ENCODE measurements at regions not wholly inside any gene's neighbourhood (a gene's known extent, or its start where the extent isn't known, plus 50 kb on each side); places are given as distances from the start of the nearest gene placed in this dataset.

DNA sequence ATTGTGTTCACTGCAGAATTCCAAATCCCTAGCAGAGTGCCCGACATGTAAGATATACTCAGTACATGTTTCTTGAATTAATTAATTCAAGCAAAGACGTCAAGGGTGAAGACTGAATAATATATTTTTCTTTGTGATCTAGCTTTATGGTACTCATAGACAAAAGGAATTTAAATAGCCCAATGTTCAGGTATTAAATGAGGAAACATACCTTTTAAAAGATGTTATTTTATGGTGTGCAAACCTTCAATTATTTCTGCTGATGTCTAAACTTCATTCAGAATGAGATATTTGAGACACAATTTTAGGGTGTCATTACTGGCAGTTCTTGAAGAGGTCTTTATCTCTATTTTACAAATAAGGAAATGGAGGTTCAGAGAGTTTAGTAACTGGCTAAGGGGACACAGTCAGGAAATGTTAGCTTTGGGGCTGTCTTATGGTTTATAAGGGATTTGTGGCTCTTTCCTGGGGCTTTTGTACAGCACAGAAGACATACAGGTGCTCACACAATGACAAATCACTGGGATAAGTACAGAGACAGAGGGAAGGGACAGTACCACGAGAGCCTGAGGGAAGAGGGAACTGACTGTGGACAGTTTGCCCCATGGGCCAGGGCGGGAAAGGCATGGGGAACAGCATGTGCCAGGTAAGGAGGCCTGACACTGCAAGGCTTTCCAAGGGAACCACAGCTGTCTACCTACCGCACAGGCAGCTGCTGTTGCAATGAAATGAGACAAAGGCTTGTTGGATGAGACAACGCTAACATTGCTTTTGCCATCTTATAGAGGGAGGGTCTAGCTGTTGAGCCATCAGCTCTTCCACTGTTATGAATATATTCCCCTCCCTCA lies 155.3 kb downstream of the DDX1 start:
- Histone ChIP-seq H3K4me3 (ENCODE audit: insufficient read depth, low read depth, low read length) (no peak overlapping the region), H4K20me1 (ENCODE audit: insufficient read depth, low read length) (no peaks in the 10 kb centered on the region), H3K36me3 (ENCODE audit: insufficient read depth, low read length) (no peaks in the 10 kb centered on the region), H2AFZ (ENCODE audit: low read depth, low read length) (no peak overlapping the region), H3K27ac (ENCODE audit: low read depth, low read length) (no peak overlapping the region), H3K4me1 (ENCODE audit: insufficient read depth, low read length) (no peaks in the 10 kb centered on the region), H3K9me3 (ENCODE audit: insufficient read depth, low read depth, low read length) (no peaks in the 10 kb centered on the region), H3K4me2 (ENCODE audit: low read length) (no peak overlapping the region), H3K9ac (ENCODE audit: low read length) (no peak overlapping the region), H3K27me3 (ENCODE audit: insufficient read depth, low read length) (no peaks in the 10 kb centered on the region), H3K79me2 (ENCODE audit: insufficient read depth, low read length) (no peaks in the 10 kb centered on the region)
- H3K27me3 Mint-ChIP-seq (ENCODE audit: low read depth, unreplicated experiment), result peaks cover 4% of the 10 kb centered on the region
- no peak overlapping the region for H3K4me3 Mint-ChIP-seq (ENCODE audit: unreplicated experiment)
- peaks cover 28% of the 10 kb centered on the region for H3K4me1 Mint-ChIP-seq (ENCODE audit: low read depth, unreplicated experiment)
- DNase-seq (ENCODE audit: low read depth), result no peak
- no peaks in the 10 kb centered on the region for H3K9me3 Mint-ChIP-seq (ENCODE audit: unreplicated experiment)
- H3K36me3 Mint-ChIP-seq (ENCODE audit: low read depth, unreplicated experiment), result no peaks in the 10 kb centered on the region
- TF ChIP-seq EZH2 (IDR thresholded peaks at IDR 0.05; ENCODE audit: insufficient read depth, low read length) (no peak), CTCF (IDR thresholded peaks at IDR 0.05; ENCODE audit: insufficient read depth, low read depth, low read length) (no peak)
- H3K27ac Mint-ChIP-seq (ENCODE audit: unreplicated experiment), result peak overlapping the region; percentile 98
- FAIRE-seq, result no peak

DNA sequence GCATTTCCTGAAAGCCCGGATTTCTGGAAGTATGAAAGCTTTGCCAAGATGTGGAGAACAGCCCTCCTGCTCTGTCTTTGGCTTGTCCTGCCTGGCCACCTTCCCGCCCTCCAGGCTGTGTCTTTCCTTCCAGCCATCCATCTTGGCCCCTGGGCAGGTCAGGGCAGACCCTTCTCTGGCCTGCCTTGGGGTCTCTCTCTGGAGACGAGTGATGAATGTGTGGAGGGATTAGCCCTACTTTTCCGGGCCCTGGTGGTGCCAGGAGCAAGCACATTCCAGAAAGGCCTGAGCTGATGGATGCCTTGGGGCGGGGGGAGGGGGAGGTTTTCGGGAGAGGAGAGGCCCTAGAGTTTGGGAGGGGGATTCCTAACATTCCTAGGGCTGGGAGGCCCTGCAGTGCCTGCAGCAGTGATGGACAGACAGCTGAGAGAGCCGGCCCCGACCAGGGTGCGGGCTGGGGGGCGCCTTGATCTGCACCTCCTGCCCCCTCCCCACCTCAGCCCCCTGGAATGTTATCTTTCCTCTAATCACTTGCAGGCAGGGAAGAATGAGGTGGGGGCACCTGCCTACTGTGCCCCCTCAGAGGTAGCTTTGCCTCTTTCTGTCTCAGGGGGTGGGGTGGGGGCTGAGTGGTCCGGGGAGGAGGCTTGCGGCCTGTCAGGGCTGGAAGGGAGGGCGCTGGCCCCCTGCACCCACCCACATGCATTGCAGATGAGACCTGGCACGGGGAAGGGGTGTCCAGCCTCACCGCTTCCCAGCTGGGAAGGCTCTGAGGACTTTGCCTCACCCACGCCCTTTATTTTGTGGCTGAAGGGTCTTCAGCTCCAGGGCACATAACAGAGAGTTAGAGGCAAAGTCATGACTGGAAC lies 156.2 kb downstream of the DDX1 start:
- no peaks in the 10 kb centered on the region for H3K36me3 Mint-ChIP-seq (ENCODE audit: low read depth, unreplicated experiment)
- H3K36me3 ChIP-seq (ENCODE audit: insufficient read depth, low read length), result no peaks in the 10 kb centered on the region

More for the DNA sequence above, 156.2 kb downstream of the DDX1 start:
- Histone ChIP-seq H3K79me2 (ENCODE audit: insufficient read depth, low read length) (no peaks in the 10 kb centered on the region), H4K20me1 (ENCODE audit: insufficient read depth, low read length) (no peaks in the 10 kb centered on the region), H3K4me3 (ENCODE audit: insufficient read depth, low read depth, low read length) (no peak overlapping the region), H3K27ac (ENCODE audit: low read depth, low read length) (no peak overlapping the region), H3K9ac (ENCODE audit: low read length) (no peak overlapping the region), H3K4me2 (ENCODE audit: low read length) (no peak overlapping the region), H3K9me3 (ENCODE audit: insufficient read depth, low read depth, low read length) (no peaks in the 10 kb centered on the region), H3K4me1 (ENCODE audit: insufficient read depth, low read length) (no peaks in the 10 kb centered on the region), H3K27me3 (ENCODE audit: insufficient read depth, low read length) (no peaks in the 10 kb centered on the region), H2AFZ (ENCODE audit: low read depth, low read length) (no peak overlapping the region)
- no peak for TF ChIP-seq CTCF (IDR thresholded peaks at IDR 0.05; ENCODE audit: insufficient read depth, low read depth, low read length)
- TF ChIP-seq EZH2 (IDR thresholded peaks at IDR 0.05; ENCODE audit: insufficient read depth, low read length), result no peak
- peak overlapping the region; percentile 98 for H3K27ac Mint-ChIP-seq (ENCODE audit: unreplicated experiment)
- peaks cover 5% of the 10 kb centered on the region for H3K27me3 Mint-ChIP-seq (ENCODE audit: low read depth, unreplicated experiment)
- H3K9me3 Mint-ChIP-seq (ENCODE audit: unreplicated experiment), result no peaks in the 10 kb centered on the region
- DNase-seq (ENCODE audit: low read depth) (no peak), FAIRE-seq (no peak)
- no peak overlapping the region for H3K4me3 Mint-ChIP-seq (ENCODE audit: unreplicated experiment)
- peaks cover 28% of the 10 kb centered on the region for H3K4me1 Mint-ChIP-seq (ENCODE audit: low read depth, unreplicated experiment)

All from astrocyte (in vitro differentiated cells and primary cell).